GM12875 (cell line): ENCODE measurements at regions not wholly inside any gene's neighbourhood (a gene's known extent, or its start where the extent isn't known, plus 50 kb on each side); places are given as distances from the start of the nearest gene placed in this dataset.

Source experiments
- H3K4me3 ChIP-seq: one replicate; pipeline ENCODE4 v1.5.1; 2011; ENCODE audit warnings: low read depth, low read length, control low read depth
- TF ChIP-seq, protein P1 (sequence below): IDR thresholded peaks from 2 replicates; pipeline ENCODE4 v1.5.1; 2011; ENCODE audit warnings: low read depth, mild to moderate bottlenecking, control low read depth, inconsistent platforms, low read length, moderate library complexity, borderline replicate concordance; ENCODE audit not compliant: insufficient read depth

DNA sequence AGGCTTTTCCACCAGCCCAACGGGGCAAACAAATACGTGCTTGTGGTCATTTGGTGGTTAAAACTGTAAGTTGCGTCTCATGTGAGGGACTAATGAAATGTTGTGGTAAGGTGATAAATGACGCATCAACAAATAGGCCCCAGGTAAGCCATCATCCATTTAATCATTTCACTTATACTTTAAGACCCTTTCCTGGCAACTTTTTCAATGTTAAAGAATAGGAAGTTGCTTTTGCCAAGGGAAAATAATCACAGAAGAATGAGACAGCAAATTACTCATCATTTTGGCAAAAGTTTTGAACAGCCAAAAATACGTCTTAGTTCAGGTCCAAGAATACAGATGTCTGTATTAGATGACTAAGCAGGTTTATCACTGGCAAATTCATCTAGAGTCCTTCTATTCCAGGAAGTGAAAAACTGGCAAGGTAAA, 660.4 kb downstream of the SLITRK1 start:
- TF ChIP-seq, protein P1, sequence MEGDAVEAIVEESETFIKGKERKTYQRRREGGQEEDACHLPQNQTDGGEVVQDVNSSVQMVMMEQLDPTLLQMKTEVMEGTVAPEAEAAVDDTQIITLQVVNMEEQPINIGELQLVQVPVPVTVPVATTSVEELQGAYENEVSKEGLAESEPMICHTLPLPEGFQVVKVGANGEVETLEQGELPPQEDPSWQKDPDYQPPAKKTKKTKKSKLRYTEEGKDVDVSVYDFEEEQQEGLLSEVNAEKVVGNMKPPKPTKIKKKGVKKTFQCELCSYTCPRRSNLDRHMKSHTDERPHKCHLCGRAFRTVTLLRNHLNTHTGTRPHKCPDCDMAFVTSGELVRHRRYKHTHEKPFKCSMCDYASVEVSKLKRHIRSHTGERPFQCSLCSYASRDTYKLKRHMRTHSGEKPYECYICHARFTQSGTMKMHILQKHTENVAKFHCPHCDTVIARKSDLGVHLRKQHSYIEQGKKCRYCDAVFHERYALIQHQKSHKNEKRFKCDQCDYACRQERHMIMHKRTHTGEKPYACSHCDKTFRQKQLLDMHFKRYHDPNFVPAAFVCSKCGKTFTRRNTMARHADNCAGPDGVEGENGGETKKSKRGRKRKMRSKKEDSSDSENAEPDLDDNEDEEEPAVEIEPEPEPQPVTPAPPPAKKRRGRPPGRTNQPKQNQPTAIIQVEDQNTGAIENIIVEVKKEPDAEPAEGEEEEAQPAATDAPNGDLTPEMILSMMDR: no peak
- no peak overlapping the region for H3K4me3 ChIP-seq

DNA sequence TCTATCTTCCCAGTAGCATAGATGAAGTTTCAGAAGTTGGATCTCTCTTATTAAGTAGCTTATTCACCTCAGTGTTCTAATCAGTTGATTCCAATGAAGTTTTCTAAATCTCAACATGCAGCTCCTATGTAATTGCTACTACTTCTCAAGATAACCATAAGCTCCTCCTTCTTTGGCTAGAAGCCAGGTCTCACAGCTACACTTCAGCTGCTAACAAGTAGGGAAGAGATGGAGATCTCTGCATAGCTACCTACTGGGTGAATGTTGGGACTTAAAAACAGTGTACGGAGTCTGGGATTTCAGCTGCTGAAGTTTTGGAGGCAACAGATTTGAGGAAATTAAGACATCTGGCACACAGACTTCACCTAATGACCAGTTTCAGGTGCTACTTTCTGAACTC, 661.0 kb downstream of the SLITRK1 start:
- no peak overlapping the region for H3K4me3 ChIP-seq
- TF ChIP-seq, protein P1: no peak

DNA sequence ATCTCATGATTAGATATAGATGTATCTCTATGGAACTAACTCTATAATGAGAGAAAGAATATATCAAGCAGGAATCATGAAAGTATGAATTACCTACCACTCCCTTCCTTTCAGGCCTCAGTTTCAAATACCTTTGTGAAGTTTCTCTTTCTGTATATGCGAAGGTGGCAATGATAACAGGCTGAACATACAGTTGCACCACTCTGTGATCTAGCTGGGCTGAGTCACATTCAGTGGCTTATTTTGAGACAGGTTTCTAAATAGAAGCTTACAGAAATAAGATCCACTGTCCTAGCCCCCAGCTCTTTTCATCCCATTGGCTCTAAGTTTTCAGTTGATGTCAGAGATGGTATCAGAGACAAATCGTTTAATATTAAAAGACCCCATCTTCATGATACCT, 662.0 kb downstream of the SLITRK1 start:
- TF ChIP-seq, protein P1: no peak
- no peak overlapping the region for H3K4me3 ChIP-seq

DNA sequence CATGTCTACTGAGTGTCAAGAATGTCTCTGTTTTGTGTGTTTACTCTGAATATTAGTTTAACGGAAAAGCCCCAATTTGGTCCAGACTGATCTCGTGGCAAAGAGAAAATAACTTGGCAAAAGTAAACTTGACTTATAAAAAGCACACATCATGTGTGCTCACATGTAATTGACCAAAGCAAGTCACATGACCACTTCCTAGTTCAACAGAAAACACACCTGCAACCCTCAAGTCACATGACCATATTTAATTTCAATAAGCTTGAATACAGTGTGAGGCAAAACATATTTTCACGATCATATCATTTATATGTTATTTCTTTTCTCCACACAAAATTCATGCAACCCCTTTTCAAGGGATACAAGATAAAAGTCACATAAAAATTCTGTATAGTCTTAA, 662.4 kb downstream of the SLITRK1 start:
- H3K4me3 ChIP-seq: no peak overlapping the region
- TF ChIP-seq, protein P1: no peak

DNA sequence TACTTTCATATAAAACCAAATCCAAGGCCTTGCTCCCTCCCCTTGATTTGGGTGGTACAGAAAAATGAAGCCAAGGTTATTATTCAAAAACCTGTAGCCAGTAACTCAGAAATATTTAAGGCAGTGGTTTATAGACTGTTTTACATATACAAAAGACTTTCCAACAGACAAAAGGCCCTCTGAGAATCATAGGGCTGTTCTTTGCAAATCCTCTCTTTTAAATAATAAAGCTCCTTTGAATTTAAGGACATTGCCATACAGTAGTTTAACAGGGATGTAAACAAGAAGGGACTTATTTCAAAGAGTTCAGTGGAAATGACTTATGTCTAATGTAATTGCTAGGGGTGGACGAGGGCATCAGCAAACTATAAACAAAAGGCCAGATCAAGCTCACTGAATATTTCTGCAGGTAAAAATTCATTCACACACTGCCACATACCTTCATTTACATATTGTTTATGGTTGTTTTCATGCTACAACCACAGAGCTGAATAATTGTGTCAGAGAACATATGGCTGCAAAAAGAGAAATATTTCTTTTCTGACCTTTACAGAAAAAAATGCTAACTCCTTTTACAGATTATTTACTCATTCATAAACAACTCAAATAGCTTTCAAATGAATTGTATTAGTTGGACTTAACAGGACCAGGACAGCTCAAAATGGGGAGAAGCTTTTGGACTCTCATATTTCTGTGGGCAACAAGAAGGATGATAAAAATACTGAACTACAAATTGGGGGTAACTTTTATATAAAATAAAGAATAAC, 665.6 kb downstream of the SLITRK1 start:
- TF ChIP-seq, protein P1: no peak
- no peak overlapping the region for H3K4me3 ChIP-seq

DNA sequence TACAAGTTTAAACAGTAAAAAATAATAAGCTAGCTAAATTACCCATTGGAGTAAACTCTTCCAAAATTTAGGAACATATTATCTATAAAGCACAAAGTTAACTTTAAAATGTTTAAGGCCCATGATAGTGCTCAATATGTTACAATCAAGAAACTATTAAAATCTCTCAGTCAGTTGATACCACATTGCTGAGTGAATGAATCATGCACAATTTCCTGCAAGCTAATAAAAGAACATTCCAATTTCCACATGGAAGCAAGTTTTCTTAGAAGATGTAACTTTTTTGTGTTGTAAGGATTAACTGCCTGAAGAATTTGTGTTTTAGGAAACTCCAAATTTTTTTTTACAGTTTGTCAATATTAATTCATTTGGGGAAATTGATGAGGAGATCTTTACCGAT, 666.6 kb downstream of the SLITRK1 start:
- H3K4me3 ChIP-seq: no peak overlapping the region
- TF ChIP-seq, protein P1: no peak

DNA sequence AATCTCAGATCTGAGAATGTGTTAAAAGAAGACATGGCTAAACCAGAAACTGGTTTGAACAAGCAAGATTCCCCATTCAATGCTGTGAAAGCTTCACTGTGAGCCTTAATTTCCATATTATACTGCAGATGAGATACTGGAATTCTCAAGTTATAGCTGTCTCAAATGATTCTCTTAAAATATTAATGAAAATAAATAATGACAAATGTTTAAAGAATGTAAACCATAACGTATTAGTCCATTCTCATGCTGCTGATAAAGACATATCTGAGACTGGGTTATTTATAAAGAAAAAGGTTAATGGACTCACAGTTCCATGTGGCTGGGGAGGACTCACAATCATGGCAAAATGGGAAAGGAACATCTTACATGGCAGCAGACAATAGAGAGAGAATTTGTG, 667.8 kb downstream of the SLITRK1 start:
- TF ChIP-seq, protein P1: no peak
- no peak overlapping the region for H3K4me3 ChIP-seq
